A549 (cell line): ENCODE measurements at regions not wholly inside any gene's neighbourhood (a gene's known extent, or its start where the extent isn't known, plus 50 kb on each side); places are given as distances from the start of the nearest gene placed in this dataset.

ENCODE experiments used
- ATAC-seq, 2 experiments: fragments of 200-7000 bp in 1 of 2; fragments of >200 bp in 1 of 2; cut with Nextera tagmentation in 1 of 2; cut with Tn5 transposase in 1 of 2; 3 replicates each; pipeline versions ENCODE4 v1.8.0 to v1.9.1; 2018 to 2020; ENCODE audit warnings: mild to moderate bottlenecking in 1 of 2, moderate library complexity in 1 of 2
- CTCF ChIA-PET: fragments of 300-600 bp; sonication (Branson Sonifier 250); formaldehyde crosslinking; extraction: SDS; loops from one replicate; lab custom pipeline; 2021; ENCODE audit warnings: antibody characterized with exemption, inconsistent platforms; lab: Yijun Ruan, JAX
- POLR2A ChIA-PET: fragments of 350-600 bp; formaldehyde crosslinking; extraction: SDS; loops from one replicate; lab custom pipeline; 2021; ENCODE audit warnings: antibody characterized with exemption, inconsistent platforms; lab: Yijun Ruan, JAX
- DNase-seq, 2 experiments: peaks; one replicate each; pipeline versions ENCODE4 v3.0.0 to v3.0.0-alpha.2; 2011 to 2016; ENCODE audit warnings: low read depth in 1 of 2, low spot score in 1 of 2
- FAIRE-seq: peaks from 2 replicates; lab custom pipeline; 2011; peaks lifted over from hg19 to GRCh38; lab: Jason Lieb, UNC
- H3K27ac ChIP-seq, 2 experiments: fragments of >200 bp; sonication (Bioruptor Twin); formaldehyde crosslinking; 3 replicates each; pipeline ENCODE4 v1.5.1; 2016 to 2017
- H3K4me1 ChIP-seq: fragments of >200 bp; sonication (Bioruptor Twin); formaldehyde crosslinking; 3 replicates; pipeline ENCODE4 v1.6.1; 2016
- H3K4me2 ChIP-seq: fragments of >200 bp; sonication (Bioruptor Twin); formaldehyde crosslinking; 3 replicates; pipeline ENCODE4 v1.6.1; 2016
- H3K4me3 ChIP-seq: fragments of >200 bp; sonication (Bioruptor Twin); formaldehyde crosslinking; 3 replicates; pipeline ENCODE4 v1.5.1; 2016
- H3K9me3 ChIP-seq: fragments of >200 bp; sonication (Bioruptor Twin); formaldehyde crosslinking; 3 replicates; pipeline ENCODE4 v1.6.1; 2016
- BCL3 ChIP-seq: fragments of >200 bp; sonication (Bioruptor Twin); formaldehyde crosslinking; IDR thresholded peaks from 3 replicates; pipeline ENCODE4 v1.6.1; 2016
- CBX2 ChIP-seq: fragments of 200-600 bp; sonication (generic); IDR thresholded peaks from 2 replicates; pipeline ENCODE4 v1.6.1; 2016; ENCODE audit warnings: low read depth, mild to moderate bottlenecking, borderline replicate concordance
- CEBPB ChIP-seq, 2 experiments: fragments of >200 bp in 1 of 2; sonication (Bioruptor Twin) in 1 of 2; formaldehyde crosslinking in 1 of 2; IDR thresholded peaks; 2 replicates each; pipeline ENCODE4 v1.6.1; 2012 to 2016
- CHD2 ChIP-seq: fragments of 150-350 bp; IDR thresholded peaks from 2 replicates; pipeline ENCODE4 v1.6.1; 2014; ENCODE audit warnings: low read length; ENCODE audit not compliant: partially characterized antibody
- EP300 ChIP-seq, 2 experiments: fragments of >200 bp; sonication (Bioruptor Twin); formaldehyde crosslinking; IDR thresholded peaks; 2 replicates in 1 of 2; 3 replicates in 1 of 2; pipeline ENCODE4 v1.6.1; 2016 to 2017
- ESRRA ChIP-seq: fragments of 150-350 bp; IDR thresholded peaks from 2 replicates; pipeline ENCODE4 v1.6.1; 2014; ENCODE audit warnings: mild to moderate bottlenecking, low read length, borderline replicate concordance
- FOSB ChIP-seq: fragments of 250-450 bp; sonication (Bioruptor Pico); IDR thresholded peaks from 2 replicates; pipeline ENCODE4 v1.5.0; 2020; ENCODE audit warnings: mild to moderate bottlenecking, moderate library complexity
- FOSL2 ChIP-seq, 2 experiments: fragments of 450-650 bp in 1 of 2; fragments of >200 bp in 1 of 2; sonication (Bioruptor Twin) in 1 of 2; formaldehyde crosslinking; IDR thresholded peaks; 2 replicates each; pipeline versions ENCODE4 v1.5.0 to v1.6.1; 2016 to 2020; ENCODE audit warnings: mild to moderate bottlenecking in 1 of 2, moderate library complexity in 1 of 2
- FOXS1 ChIP-seq: fragments of 250-450 bp; sonication (Bioruptor Pico); IDR thresholded peaks from 2 replicates; pipeline ENCODE4 v1.5.0; 2020; ENCODE audit warnings: mild to moderate bottlenecking, moderate library complexity
- GATA3 ChIP-seq: IDR thresholded peaks from 2 replicates; pipeline ENCODE4 v1.6.1; 2012; ENCODE audit warnings: borderline replicate concordance
- HDAC2 ChIP-seq: fragments of 200-600 bp; sonication (generic); IDR thresholded peaks from 2 replicates; pipeline ENCODE4 v1.6.1; 2016
- HES2 ChIP-seq: fragments of >200 bp; sonication (Bioruptor Twin); formaldehyde crosslinking; IDR thresholded peaks from 2 replicates; pipeline ENCODE4 v1.6.1; 2016
- HEYL ChIP-seq: fragments of 250-450 bp; sonication (Bioruptor Pico); IDR thresholded peaks from 2 replicates; pipeline ENCODE4 v1.8.0; 2021; ENCODE audit warnings: mild to moderate bottlenecking, moderate library complexity
- HMGXB4 ChIP-seq: fragments of 250-450 bp; sonication (Bioruptor Pico); IDR thresholded peaks from 2 replicates; pipeline ENCODE4 v1.5.0; 2021; ENCODE audit warnings: mild to moderate bottlenecking, moderate library complexity, borderline replicate concordance
- HOXB5 ChIP-seq: fragments of 250-450 bp; sonication (Bioruptor Pico); IDR thresholded peaks from 2 replicates; pipeline ENCODE4 v1.5.0; 2020; ENCODE audit warnings: mild to moderate bottlenecking, moderate library complexity
- JUN ChIP-seq, 2 experiments: fragments of >200 bp; sonication (Bioruptor Twin); formaldehyde crosslinking; IDR thresholded peaks; 2 replicates in 1 of 2; 3 replicates in 1 of 2; pipeline ENCODE4 v1.6.1; 2016 to 2017
- JUNB ChIP-seq: fragments of >200 bp; sonication (Bioruptor Twin); formaldehyde crosslinking; IDR thresholded peaks from 2 replicates; pipeline ENCODE4 v1.6.1; 2016
- MYC ChIP-seq: IDR thresholded peaks from 2 replicates; pipeline ENCODE4 v1.6.1; 2012; ENCODE audit warnings: mild to moderate bottlenecking, inconsistent platforms, low read length, improper control_type of control experiment, borderline replicate concordance
- NFE2L2 ChIP-seq: fragments of 150-350 bp; conservative IDR thresholded peaks from 2 replicates; pipeline ENCODE4 v1.6.1; 2014; ENCODE audit warnings: low read length
- POLR2A ChIP-seq: IDR thresholded peaks from 2 replicates; pipeline ENCODE4 v1.6.1; 2012; ENCODE audit warnings: mild to moderate bottlenecking, low read length
- RAD21 ChIP-seq, 2 experiments: fragments of >200 bp in 1 of 2; sonication (Bioruptor Twin) in 1 of 2; formaldehyde crosslinking in 1 of 2; IDR thresholded peaks in 1 of 2; conservative IDR thresholded peaks in 1 of 2; 2 replicates in 1 of 2; 3 replicates in 1 of 2; pipeline ENCODE4 v1.6.1; 2012 to 2018; ENCODE audit warnings: inconsistent platforms in 1 of 2
- SMC3 ChIP-seq: fragments of >200 bp; sonication (Bioruptor Twin); formaldehyde crosslinking; IDR thresholded peaks from 3 replicates; pipeline ENCODE4 v1.6.1; 2018; ENCODE audit warnings: inconsistent platforms
- ZSCAN20 ChIP-seq: fragments of 250-450 bp; sonication (Bioruptor Pico); IDR thresholded peaks from 2 replicates; pipeline ENCODE4 v1.8.0; 2022; ENCODE audit warnings: mild to moderate bottlenecking, moderate library complexity
- WGBS: methylation state at CpG from one replicate; pipeline ENCODE4 v1.1.6; 2017; ENCODE audit errors: missing lambda C conversion rate; 5-methylcytosine and 5-hydroxymethylcytosine counted together

GRCh38 chrX:10038585-10038984 is 71.4 kb downstream of the CLDN34 start:
- POLR2A ChIA-PET: no interaction called here
- peak overlapping the region; percentile 87 to 91 for H3K27ac ChIP-seq
- H3K4me1 ChIP-seq: peaks cover 82% of the 10 kb centered on the region
- 81% methylated on average over 3 of the region's 6 CpGs for WGBS
- 0 out of 3 replicates have a peak, but pooled peaks cover 3% of the 10 kb centered on the region for H3K9me3 ChIP-seq
- DNase-seq: no peak
- TF ChIP-seq FOSL2 (IDR thresholded peaks at IDR 0.05): no peak
- no peak for TF ChIP-seq FOSL2 (CRISPR knock-in tag; IDR thresholded peaks at IDR 0.05)
- no peak for TF ChIP-seq HDAC2
- TF ChIP-seq EP300 (IDR thresholded peaks at IDR 0.05): no peak
- no peak for TF ChIP-seq POLR2A
- TF ChIP-seq HOXB5: no peak
- TF ChIP-seq RAD21 (conservative IDR thresholded peaks at IDR 0.05 in 1 of 2, IDR thresholded peaks at IDR 0.05 in 1 of 2): no peak
- no peak for TF ChIP-seq HMGXB4 (CRISPR knock-in tag)
- TF ChIP-seq NFE2L2: no peak
- no peak for TF ChIP-seq JUNB
- TF ChIP-seq FOSB (CRISPR knock-in tag): no peak
- no peak for TF ChIP-seq ZSCAN20 (CRISPR knock-in tag)
- TF ChIP-seq HES2: no peak
- TF ChIP-seq CHD2: no peak
- no peak for TF ChIP-seq FOXS1
- FAIRE-seq: no peak
- peak overlapping the region; percentile 74 for H3K4me2 ChIP-seq
- CTCF ChIA-PET: interaction anchor here (0.7 to 1.8 kb wide), 2 partner anchors 22 to 216 kb away, joined by 4 to 6 read pairs; no protein-coding TSS in a partner anchor
- no peak for ATAC-seq
- no peak overlapping the region for H3K4me3 ChIP-seq

GRCh38 chrX:10039821-10040793 is 72.9 kb downstream of the CLDN34 start:
- FAIRE-seq: peak; percentile 36
- TF ChIP-seq FOSB (CRISPR knock-in tag): no peak
- TF ChIP-seq JUN (IDR thresholded peaks at IDR 0.05): peak in 1 of 2 experiments; percentile 47; a peak in 1 of 5 replicates
- peak; percentile 47; the same call in 1 of the 2 replicates for TF ChIP-seq FOSL2 (IDR thresholded peaks at IDR 0.05)
- peak; percentile 76 for TF ChIP-seq FOSL2 (CRISPR knock-in tag; IDR thresholded peaks at IDR 0.05)
- no peak for TF ChIP-seq ESRRA
- TF ChIP-seq MYC: no peak
- TF ChIP-seq NFE2L2: no peak
- TF ChIP-seq GATA3: peak; percentile 69; the same call in 1 of the 2 replicates
- TF ChIP-seq CEBPB (IDR thresholded peaks at IDR 0.05): peak in 1 of 2 experiments; percentile 37; a peak in 1 of 4 replicates
- no peak for TF ChIP-seq CBX2
- peak; percentile 78; the same call in 1 of the 2 replicates for TF ChIP-seq JUNB
- TF ChIP-seq BCL3: 0 out of 3 replicates have a peak, but pooled peaks have one; percentile 25
- peak; percentile 27 to 37; a peak in 2 of 5 replicates for TF ChIP-seq EP300 (IDR thresholded peaks at IDR 0.05)
- 0 out of 3 replicates have a peak, but pooled peaks have one; percentile 9 for TF ChIP-seq SMC3
- TF ChIP-seq HEYL (CRISPR knock-in tag): no peak
- 9% methylated on average over 12 of the region's 12 CpGs for WGBS
- peak; percentile 70 to 73 for ATAC-seq
- peak overlapping the region; percentile 74 for H3K4me2 ChIP-seq
- no peak overlapping the region for H3K4me3 ChIP-seq
- CTCF ChIA-PET: interaction anchor here (0.8 to 3.2 kb wide), 8 partner anchors 9 to 79 kb away, joined by 3 to 24 read pairs (median 4); no protein-coding TSS in a partner anchor
- H3K9me3 ChIP-seq: 0 out of 3 replicates have a peak, but pooled peaks cover 3% of the 10 kb centered on the region
- POLR2A ChIA-PET: interaction anchor here (0.9 kb wide), 1 partner anchor 22 kb away, joined by 3 read pairs; no protein-coding TSS in a partner anchor
- DNase-seq: peak in 1 of 2 experiments; percentile 56
- peaks cover 81% of the 10 kb centered on the region for H3K4me1 ChIP-seq
- peak overlapping the region; percentile 87 to 91 for H3K27ac ChIP-seq
